ENCODE measurements at regions not wholly inside any gene's neighbourhood (a gene's known extent, or its start where the extent isn't known, plus 50 kb on each side); places are given as distances from the start of the nearest gene placed in this dataset.
A peak's percentile ranks its signal among the peaks of the same experiment; 100 is the strongest.
"Not testable (repeated sequence)": the region's sequence is repeated elsewhere in the genome, so short reads cannot be mapped to it uniquely, and the experiment has no call there.

GRCh38 chr4:163988391-163988790, 493.9 kb downstream of the TMA16 start:
- DNase-seq: no peak

GRCh38 chr4:163988865-163989264, 494.4 kb downstream of the TMA16 start:
- DNase-seq: no peak

GRCh38 chr4:163991298-163991865, 496.9 kb downstream of the TMA16 start:
- DNase-seq: no peak

GRCh38 chr4:164009435-164009834, 514.9 kb downstream of the TMA16 start:
- no peak for DNase-seq

GRCh38 chr4:164011791-164012190, 517.3 kb downstream of the TMA16 start:
- no peak for DNase-seq

- DNase-seq: peak; percentile 6
Measured at GRCh38 chr4:164012396-164013027, 518.0 kb downstream of the TMA16 start.

- no peak for DNase-seq
Measured at GRCh38 chr4:164021947-164022346, 527.5 kb downstream of the TMA16 start.

- no peak for DNase-seq
Measured at GRCh38 chr4:164023214-164023613, 528.7 kb downstream of the TMA16 start.

GRCh38 chr4:164027805-164028204, 533.3 kb downstream of the TMA16 start:
- DNase-seq: no peak

GRCh38 chr4:164039482-164039881, 545.0 kb downstream of the TMA16 start:
- DNase-seq: no peak

GRCh38 chr4:164056426-164057142, 562.1 kb downstream of the TMA16 start:
- DNase-seq: no peak

GRCh38 chr4:164058776-164059445, 564.4 kb downstream of the TMA16 start:
- DNase-seq: no peak

- no peak for DNase-seq
Measured at GRCh38 chr4:164060456-164060855, 566.0 kb downstream of the TMA16 start.

- DNase-seq: no peak
Measured at GRCh38 chr4:164068392-164068791, 573.9 kb downstream of the TMA16 start.

- DNase-seq: no peak
Measured at GRCh38 chr4:164070625-164071024, 576.1 kb downstream of the TMA16 start.

GRCh38 chr4:164081371-164081770, 586.9 kb downstream of the TMA16 start:
- DNase-seq: no peak

GRCh38 chr4:164081801-164082200, 587.3 kb downstream of the TMA16 start:
- no peak for DNase-seq

GRCh38 chr4:164087733-164088132, 593.2 kb downstream of the TMA16 start:
- no peak for DNase-seq

GRCh38 chr4:164095313-164096110, 601.0 kb downstream of the TMA16 start:
- no peak for DNase-seq

- DNase-seq: no peak
Measured at GRCh38 chr4:164096766-164097518, 602.5 kb downstream of the TMA16 start.

GRCh38 chr4:164100741-164101365, 606.4 kb downstream of the TMA16 start:
- DNase-seq: not testable (repeated sequence)

GRCh38 chr4:164108971-164109370, 614.5 kb downstream of the TMA16 start:
- DNase-seq: no peak

Measured in stimulated activated CD4-positive, alpha-beta T cell treated with anti-CD3 and anti-CD28 coated beads, Interleukin-4, amount 100 ng/mL, for 1 hour (primary cell).